ENCODE measurements at regions not wholly inside any gene's neighbourhood (a gene's known extent, or its start where the extent isn't known, plus 50 kb on each side); places are given as distances from the start of the nearest gene placed in this dataset.

GRCh38 chr7:156589808-156590207, 50.8 kb upstream of the RNF32 start:
- TF ChIP-seq EP300 (IDR thresholded peaks at IDR 0.05) (no peak), CTCF (IDR thresholded peaks at IDR 0.05) (no peak), POLR2AphosphoS5 (IDR thresholded peaks at IDR 0.05) (no peak), POLR2A (IDR thresholded peaks at IDR 0.05) (no peak)

All from suprapubic skin (tissue), 4 donors.